GM18517 (cell line): ENCODE measurements at regions not wholly inside any gene's neighbourhood (a gene's known extent, or its start where the extent isn't known, plus 50 kb on each side); places are given as distances from the start of the nearest gene placed in this dataset.

ENCODE experiments used
- ATAC-seq: cut with Tn5 transposase; IDR thresholded peaks from one replicate; pipeline ENCODE4 v1.9.1; 2021; ENCODE audit warnings: mild to moderate bottlenecking, moderate library complexity; ENCODE audit not compliant: unreplicated experiment

DNA sequence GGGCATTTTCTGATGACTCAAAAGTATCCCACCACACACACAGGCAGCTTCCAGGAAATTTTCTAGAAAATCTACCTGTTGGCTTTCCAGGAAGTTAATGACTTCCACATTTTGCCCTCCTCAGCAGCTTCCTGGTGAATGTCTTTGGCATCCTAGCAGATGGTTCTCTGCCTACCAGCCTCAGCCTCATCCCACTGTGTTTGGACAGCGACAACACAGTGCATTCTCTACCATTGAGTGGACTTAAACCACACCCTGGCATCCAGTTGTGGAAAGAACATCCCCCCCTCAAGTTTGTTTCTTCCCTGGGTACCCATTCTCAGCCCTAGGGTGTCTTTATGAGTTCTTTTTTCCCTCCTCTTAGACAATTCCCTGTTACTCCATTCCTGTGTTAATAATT is 50.8 kb upstream of the GADL1 start:
- no peak for ATAC-seq

DNA sequence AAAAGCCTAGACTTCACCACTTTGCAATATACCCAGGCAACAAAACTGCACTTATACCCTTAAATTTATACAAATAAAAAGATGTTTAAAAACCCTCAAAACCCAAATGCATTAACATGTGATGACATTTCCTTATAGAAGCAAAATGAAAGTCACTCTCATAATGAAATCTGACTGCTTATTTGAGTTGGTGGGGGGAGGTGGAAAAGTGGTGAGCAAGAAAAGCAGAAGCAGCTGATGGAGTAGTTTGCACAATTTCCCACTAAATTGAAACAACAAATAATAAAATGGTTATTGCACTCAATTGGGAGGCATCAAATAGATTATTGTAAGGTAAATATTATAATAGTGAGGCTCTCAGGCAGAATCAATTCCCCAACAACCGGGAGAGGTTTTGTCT is 54.0 kb upstream of the GADL1 start:
- ATAC-seq = no peak

DNA sequence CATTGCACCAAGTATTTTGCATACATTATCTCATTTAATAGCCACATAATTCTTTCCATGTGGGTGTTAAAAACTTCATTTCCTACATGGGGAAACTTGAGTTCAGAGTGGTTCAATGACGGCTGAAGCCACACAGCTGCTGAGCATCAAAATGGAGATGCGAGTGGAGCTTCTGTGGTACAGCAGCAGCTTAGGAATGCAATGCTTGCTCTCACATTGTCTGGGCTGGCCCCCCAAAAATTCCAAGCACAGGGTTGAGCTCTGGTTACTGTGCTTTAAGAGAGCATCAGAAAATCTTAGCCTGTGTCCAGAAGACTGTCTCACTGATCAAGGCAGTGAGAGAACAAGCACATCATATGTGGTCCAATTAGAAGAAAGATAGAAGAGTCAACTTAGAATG is 57.4 kb upstream of the GADL1 start:
- no peak for ATAC-seq

DNA sequence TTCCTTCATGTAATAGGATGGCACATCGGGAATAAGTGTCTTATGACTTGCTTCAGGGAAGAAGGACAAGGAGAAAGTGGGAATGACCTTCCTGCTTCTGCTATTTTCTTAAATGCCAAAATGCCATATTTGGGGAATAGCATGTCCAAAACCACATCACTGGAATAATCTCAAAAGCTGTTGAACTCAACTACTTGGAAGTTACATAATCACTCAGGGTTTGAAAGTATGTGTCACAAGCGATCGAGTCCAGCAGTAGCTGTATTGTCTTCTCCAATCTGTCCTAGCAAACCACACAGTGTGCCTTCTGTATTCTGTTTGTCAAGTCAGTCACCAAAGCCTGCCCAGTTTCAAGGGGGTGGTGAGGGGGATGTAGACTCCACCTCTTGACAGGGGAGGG is 58.3 kb upstream of the GADL1 start:
- ATAC-seq = no peak

DNA sequence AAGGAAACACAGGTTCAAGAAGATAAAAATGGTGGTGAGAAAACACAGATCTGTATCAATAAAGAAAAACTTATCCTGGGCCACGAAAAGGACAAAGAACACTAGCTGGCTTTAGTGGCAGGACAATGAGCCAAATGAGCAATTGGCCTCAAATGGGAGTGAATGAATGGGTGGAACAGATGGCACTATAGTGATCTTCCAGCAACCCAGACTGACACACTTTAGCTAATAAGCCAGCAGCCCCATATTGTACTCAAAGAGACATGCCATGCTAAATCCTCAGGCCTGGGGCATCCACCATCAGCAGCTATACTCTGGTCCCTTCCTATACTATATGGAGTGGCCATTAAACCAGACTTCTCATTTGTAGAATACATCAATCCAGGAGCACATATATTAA is 60.0 kb upstream of the GADL1 start:
- ATAC-seq = no peak

DNA sequence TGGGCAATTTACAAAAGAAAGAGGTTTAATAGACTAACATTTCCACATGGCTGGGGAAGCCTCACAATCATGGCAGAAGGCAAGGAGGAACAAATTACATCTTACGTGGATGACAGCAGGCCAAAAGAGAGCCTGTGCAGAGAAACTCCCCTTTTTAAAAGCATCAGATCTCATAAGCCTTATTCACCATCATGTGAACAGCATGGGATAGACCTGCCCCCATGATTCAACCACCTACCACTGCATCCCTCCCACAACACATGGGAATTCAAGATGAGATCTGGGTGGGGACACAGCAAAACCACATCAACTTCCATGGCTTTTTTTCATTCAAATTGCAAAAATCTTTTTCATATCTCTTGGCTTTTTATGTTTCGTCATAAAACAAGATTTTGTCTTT is 67.6 kb upstream of the GADL1 start:
- no peak for ATAC-seq

DNA sequence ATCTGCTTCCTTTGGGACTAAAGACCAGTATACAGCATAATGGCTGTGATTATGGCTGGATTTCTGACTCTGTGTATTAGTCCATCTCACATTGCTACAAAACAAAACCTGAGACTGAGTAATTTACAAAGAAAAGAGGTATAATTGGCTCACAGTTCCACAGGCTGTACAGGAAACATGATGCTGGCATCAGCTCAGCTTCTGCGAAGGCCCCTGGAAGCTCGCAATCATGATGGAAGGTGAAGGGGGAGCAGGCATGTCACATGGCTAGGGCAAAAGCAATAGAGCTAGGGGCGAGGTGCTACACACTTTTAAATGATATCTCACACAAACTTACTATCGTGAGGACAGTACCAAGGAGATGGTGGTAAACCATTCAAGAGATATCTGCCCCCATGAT is 68.0 kb upstream of the GADL1 start:
- no peak for ATAC-seq

DNA sequence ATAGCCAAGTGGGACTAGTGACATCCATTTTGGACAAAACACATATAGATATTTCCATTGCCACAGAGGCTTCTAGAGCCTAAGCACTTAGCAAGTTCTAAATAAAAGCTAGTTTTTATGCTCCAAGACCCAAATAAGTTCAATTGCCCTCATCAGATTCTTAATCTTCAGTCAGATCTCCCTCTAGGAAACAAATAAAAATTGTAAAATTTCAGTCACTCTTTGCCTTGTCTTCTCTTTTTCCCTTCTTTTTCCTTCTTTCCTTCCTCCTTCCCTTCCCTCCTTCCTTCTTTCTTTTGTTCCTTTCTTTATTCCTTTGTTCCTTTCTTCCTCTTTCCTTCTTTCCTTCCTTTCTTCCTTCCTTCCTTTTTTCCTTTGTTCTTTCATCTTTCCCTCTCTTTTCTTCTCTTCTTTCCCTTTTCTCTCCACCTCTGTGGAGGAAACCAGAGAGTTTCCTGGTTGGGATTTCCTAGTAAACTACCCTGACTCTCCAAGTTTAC is 68.8 kb upstream of the GADL1 start:
- no peak for ATAC-seq

DNA sequence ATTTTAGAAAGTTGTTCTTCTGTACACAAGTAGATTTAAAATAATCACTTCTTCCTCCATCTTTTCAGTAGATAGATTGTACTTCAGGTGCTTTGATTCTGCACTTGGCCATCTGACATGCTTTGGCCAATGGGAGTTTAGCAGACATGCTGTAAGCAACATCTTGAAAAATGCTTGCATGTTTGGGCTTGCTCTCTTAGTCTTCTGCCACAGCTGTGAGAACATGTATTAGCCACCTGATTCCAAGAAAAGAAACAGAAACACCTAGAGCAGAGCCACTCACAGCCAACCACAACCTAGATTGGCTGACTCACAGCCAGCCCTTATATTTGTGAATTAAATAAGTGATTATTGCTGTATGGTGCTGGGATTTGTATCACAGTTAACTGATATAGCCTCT is 70.2 kb upstream of the GADL1 start:
- ATAC-seq = peak; percentile 97

DNA sequence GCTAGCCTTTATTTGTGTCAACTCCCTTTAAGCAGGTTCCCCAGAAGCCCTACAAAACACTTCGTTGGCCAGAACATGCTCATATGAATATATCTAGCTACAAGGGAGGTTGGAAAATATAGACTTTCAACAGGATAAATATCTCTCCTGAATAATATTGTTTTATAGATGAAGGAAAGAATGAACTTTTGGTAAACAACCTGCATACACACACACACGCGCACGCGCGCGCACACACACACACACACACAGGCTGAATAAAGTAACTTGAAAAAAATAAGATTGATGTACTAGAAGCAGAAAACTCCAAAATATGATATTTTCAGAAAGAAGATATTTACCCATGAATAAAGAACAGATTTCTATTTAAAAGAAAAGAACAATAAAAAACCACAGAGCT is 72.4 kb upstream of the GADL1 start:
- ATAC-seq = no peak

DNA sequence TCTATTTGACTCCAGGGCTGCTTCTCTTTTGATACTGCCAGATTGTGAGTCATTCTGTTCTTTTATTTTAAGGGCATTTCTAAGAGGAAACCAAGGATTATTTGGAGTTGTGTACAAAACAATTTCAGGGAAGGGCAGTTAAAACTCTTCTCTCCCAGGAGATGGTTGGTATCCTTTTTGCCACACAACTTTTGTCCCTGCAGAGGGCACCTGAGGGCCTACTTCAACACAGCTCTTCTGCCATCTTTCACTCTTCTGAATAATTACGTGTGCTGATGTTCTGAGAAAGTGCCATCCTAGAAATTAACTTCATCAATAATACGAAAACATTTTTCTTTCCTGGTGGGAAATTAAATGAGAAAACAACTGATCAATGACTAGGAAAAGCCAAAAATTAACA is 75.7 kb upstream of the GADL1 start:
- ATAC-seq = no peak

DNA sequence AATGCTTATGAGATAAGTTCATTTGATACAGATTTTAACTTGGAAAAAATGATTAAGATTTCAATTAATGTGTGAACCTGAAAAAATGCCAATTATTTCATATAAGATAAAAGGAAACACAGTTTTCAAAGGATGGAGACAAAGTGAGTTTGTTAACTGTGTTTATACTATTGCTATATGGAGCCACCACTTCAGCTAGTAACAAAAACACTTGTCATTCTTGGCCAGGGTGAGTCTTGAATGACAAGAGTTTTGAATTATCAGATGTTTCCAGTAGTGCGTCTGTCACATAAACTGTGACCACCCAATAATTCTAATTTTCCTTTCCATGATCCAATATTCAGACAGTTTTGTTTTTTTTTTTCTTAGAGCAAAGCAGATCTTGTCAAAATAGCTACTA is 78.0 kb upstream of the GADL1 start:
- no peak for ATAC-seq

DNA sequence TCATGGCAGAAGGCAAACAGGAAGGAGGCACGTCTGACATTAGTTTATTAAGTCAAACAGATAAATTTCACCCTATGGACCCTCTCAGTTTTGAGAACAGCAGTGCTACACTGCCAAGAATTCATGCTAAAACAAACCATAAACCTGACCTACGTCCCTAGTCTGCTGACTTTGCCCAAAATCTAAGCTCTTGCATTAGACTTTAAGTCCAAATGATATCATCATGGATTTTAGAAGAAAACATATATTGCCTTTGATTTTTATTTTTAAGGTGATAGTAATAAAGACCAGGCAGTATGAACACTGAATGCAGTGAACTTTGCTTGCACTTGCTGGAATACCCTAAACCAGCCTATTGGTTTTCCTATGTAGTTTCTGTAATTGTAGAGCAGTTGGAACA is 79.6 kb upstream of the GADL1 start:
- no peak for ATAC-seq

DNA sequence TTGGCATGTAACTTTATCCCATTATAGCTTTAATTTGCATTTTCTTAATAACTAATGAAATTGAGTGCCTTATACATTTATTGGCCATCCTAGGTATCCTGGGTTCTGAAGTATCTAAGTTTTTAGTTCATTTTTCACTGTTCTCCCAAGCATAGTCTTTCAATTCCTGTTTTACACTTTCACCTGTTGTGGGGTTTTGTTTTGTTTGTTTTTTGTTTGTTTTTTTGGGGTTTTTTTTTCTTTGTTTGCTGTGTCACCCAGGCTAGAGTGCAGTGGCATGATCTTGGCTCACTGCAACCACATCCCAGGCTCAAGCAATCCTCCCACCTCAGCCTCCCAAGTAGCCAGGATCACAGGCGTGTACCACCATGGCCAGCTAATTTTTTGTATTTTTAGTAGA is 83.1 kb upstream of the GADL1 start:
- ATAC-seq = no peak

DNA sequence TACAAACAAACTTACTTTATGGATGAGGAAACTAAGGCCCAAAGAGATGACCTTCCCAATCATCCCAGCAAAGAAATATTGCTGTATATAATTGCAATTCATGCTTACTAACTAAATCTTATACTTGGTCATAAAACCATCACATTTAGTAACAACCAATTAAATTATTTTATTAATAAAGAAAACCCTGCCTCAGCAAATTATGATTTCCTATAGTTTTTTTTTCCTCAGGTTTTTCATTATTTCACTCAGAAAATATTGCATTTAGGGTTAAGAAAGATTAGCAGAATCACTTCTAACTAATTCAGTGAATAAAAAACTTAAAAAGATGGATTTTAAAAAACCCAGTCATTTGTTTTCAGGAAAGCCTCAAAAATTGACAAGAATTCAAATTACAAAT is 86.5 kb upstream of the GADL1 start:
- ATAC-seq = no peak

DNA sequence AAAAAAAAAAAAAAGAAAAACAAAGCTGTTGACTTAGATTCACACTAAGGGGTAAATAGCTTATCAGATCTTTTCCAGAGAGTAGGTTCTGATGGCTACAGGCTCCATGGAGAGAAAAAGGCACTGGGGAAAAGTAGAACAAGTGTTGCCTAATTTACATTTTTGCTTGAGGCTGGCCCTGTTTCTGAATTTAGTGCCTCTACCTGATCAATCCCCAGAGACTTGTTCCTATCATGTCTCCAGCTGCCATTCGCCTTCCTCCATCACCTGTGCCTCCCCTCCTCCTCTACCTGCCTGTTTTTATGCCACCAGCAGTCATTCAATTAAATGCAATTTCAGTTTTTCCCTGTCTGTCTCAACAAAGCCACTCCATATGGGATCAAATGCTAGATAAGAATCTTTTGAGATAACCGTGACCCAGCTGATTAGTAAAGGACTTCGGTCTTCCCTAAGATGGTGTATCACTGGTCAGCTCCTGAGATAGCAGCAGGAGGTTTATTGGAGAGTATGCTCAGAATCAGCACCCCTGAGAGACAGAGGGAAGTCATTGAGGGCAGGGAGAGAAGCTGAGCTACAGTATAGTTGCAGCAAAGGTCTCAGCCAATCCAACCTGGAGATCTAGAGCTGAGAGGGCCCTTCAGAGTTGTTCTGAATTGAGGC is 88.1 kb upstream of the GADL1 start:
- ATAC-seq = no peak

DNA sequence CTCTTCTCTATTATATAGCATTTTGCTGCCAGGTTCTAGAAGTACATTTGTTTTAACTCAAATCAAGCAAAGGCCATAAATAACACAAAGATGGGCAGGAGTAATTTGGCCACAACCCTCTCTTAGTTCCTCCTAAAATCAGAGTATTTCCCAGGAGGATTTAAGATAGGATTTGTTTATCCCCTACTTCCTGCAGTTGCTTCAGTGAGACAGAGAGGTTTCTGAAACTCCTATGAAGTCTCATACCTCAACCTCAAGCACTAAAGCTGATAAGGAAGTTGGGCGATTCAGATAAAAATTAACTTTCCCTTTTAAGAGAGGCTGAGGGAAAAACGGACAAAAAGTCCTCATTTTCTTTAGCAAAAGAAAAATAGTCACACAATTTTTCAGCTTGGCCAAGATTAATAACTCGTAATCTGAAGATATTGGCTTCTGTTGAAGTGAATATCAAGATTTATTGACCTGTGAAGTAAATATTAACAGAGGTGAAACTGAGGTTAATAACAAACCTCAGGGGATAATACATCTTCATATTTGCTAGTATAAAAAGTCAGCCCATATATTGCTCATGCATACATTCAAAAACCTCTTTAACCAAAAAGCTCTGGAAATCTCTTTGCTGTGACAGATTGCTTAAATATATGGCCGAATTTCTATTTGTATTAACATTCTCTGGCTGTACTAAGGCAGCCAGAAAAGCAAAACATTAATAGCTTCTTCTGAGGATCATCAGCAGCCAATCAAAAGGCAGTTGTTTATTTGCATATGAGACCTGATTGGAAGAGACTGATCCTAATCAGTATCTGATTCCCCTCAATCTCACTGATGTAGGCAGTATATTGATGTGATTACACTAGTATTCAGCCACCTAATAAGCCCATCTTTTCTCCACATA is 90.6 kb upstream of the GADL1 start:
- peak; percentile 46 for ATAC-seq

DNA sequence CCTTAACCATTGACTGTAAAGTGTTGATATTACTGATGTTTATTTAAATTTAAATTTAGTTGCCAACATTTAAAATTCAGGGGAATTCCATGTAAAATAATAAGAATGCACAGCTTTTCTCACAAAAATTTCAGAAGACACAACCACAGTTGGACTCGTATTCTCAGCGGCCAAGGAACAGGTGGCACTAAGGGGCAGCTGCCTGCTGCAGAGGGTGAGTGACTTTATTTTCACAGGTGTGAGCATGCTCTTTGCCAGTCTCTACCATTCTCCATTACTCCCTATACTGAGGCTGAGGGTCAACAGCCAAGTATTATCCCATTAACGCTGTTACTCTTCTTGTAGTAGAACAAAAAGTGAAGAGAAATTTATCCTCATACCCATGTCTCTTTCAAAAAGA is 92.1 kb upstream of the GADL1 start:
- ATAC-seq = no peak

DNA sequence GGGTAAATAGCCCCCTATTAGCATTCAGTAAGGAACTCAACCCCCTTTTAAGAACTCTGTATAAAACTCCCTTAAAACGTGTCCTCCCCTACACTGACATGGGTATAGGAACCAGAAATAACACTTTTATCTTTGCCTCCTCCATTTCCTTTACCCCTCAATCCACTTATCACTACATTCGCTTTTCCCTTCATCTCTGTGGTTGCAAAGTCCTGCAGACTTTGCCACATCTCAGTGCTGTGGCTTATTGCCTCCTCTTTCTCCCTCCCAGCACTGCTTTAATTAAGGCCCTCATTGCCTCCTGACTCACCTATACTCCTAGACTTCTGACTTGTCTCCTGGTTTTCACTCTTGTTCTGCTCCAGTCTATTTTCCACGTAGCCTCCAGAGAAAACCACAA is 94.3 kb upstream of the GADL1 start:
- no peak for ATAC-seq

DNA sequence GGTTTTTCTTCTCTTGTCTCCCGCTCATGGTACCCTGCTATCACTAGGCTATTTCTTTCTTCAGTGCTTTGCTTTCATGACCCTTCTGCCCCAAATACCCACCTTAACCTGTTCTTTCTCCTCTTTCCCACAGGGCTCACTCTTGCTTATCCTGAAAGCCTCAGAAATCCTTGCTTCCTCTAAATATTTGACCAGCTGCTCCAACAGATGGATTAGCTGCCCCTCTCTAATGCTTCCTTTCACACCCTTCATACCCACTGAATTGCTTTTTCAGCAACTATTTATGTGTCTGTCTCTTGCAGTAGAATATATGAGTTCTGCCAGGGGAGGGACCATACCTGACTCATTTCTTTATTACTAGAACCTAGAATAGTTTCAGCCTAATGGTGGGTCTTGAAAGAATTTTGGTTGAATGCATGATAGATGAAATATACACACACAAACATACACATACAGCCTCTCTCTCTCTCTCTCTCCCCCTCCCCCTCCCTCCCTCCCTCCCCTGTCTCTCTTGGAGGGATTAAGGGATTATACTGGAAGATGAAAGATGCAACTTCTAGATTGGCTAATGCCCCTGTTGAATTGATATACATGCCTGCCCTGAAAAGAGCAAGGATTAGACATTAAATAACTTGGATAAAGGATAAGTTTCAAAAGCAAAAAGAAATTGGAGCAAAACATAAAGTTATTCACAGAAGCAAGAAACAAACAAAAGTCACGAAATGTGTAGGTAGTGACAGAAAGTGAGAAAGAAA is 95.0 kb upstream of the GADL1 start:
- no peak for ATAC-seq

DNA sequence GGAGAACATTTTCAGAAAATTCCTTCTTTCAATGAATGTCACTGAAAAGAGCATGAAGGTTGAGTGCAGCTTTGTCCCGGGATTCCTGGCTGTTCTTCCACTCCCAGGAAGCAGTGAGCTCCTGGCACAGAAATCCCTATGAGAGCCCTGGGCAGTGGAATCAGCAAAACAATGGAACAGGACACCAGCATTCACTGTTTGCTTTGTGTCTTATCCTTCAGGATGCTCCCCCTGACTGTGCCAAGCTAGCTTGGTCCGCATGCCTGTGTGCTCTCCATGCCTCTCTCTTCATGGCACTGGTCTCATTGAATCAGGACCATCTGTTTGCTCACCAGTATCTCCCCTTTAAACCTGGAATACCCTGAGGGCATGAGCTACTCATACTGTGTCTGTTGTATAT is 102.0 kb upstream of the GADL1 start:
- ATAC-seq = no peak

DNA sequence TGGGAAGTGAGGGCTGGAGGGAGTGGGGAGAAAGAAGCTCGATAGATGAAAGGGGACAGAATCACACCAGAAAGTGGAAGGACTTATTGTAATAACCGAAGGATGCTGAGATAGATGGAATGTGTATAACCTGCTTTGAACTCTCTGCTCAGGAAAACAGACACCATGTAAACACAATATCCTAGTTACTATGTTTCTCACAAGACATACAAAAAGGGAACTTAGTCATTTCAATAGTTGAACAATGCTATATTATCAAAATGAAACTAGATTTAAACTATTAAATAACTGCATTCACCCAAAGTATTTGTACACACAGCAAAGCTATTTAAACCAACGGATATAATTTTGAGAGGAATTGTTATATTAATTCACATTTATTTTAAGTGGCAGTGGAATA is 108.3 kb upstream of the GADL1 start:
- peak; percentile 61 for ATAC-seq
